ENCODE measurements at regions not wholly inside any gene's neighbourhood (a gene's known extent, or its start where the extent isn't known, plus 50 kb on each side); places are given as distances from the start of the nearest gene placed in this dataset.

DNA sequence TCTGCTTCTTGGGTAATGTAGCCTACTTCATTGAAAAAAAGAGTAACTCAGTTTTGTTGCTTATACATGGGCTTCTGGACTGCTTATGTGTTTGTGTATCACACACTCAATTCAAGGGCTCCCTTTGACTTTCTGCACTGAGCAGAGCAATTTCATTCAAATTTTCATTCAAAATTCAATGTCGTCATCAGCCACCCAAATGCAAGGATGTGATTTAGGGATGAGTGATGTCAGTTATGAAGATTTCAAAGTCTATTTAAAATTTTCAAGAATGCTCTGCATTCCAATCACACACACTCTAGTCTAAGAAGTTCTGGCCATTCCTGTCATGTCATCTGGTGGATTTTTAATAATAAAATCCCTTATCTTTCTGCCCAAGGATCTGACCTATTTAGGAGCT lies 344.5 kb upstream of the ZFP64 start:
- no peak for DNase-seq (ENCODE audit: low read depth, low spot score)
- Mint-ChIP-seq H3K27ac (ENCODE audit: unreplicated experiment) (no peak overlapping the region), H3K27me3 (ENCODE audit: low read depth) (no peaks in the 10 kb centered on the region), H3K9me3 (peaks cover 4% of the 10 kb centered on the region), H3K4me3 (no peak overlapping the region), H3K36me3 (ENCODE audit: low read depth) (peaks cover 2% of the 10 kb centered on the region), H3K4me1 (no peaks in the 10 kb centered on the region)
- TF ChIP-seq, protein P1, sequence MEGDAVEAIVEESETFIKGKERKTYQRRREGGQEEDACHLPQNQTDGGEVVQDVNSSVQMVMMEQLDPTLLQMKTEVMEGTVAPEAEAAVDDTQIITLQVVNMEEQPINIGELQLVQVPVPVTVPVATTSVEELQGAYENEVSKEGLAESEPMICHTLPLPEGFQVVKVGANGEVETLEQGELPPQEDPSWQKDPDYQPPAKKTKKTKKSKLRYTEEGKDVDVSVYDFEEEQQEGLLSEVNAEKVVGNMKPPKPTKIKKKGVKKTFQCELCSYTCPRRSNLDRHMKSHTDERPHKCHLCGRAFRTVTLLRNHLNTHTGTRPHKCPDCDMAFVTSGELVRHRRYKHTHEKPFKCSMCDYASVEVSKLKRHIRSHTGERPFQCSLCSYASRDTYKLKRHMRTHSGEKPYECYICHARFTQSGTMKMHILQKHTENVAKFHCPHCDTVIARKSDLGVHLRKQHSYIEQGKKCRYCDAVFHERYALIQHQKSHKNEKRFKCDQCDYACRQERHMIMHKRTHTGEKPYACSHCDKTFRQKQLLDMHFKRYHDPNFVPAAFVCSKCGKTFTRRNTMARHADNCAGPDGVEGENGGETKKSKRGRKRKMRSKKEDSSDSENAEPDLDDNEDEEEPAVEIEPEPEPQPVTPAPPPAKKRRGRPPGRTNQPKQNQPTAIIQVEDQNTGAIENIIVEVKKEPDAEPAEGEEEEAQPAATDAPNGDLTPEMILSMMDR (conservative IDR thresholded peaks at IDR 0.05): no peak

- H3K27me3 Mint-ChIP-seq (ENCODE audit: low read depth): no peaks in the 10 kb centered on the region
These were observed 343.0 kb upstream of the ZFP64 start for GRCh38 chr20:52534616-52535015.

GRCh38 chr20:52533401-52533800 lies 341.8 kb upstream of the ZFP64 start:
- peaks cover 2% of the 10 kb centered on the region for H3K36me3 Mint-ChIP-seq (ENCODE audit: low read depth)
- H3K9me3 Mint-ChIP-seq: peaks cover 4% of the 10 kb centered on the region
- H3K4me3 Mint-ChIP-seq: no peak overlapping the region
- H3K27me3 Mint-ChIP-seq (ENCODE audit: low read depth): no peaks in the 10 kb centered on the region
- no peaks in the 10 kb centered on the region for H3K4me1 Mint-ChIP-seq
- H3K27ac Mint-ChIP-seq (ENCODE audit: unreplicated experiment): no peak overlapping the region
- TF ChIP-seq, protein P1 (conservative IDR thresholded peaks at IDR 0.05): no peak
- DNase-seq (ENCODE audit: low read depth, low spot score): no peak

More at GRCh38 chr20:52534616-52535015, 343.0 kb upstream of the ZFP64 start:
- Mint-ChIP-seq H3K36me3 (ENCODE audit: low read depth) (peaks cover 2% of the 10 kb centered on the region), H3K27ac (ENCODE audit: unreplicated experiment) (no peak overlapping the region), H3K4me1 (no peaks in the 10 kb centered on the region), H3K4me3 (no peak overlapping the region), H3K9me3 (peaks cover 4% of the 10 kb centered on the region)
- no peak for DNase-seq (ENCODE audit: low read depth, low spot score)
- TF ChIP-seq, protein P1 (conservative IDR thresholded peaks at IDR 0.05): no peak

- Mint-ChIP-seq H3K36me3 (ENCODE audit: low read depth) (peaks cover 2% of the 10 kb centered on the region), H3K4me3 (no peak overlapping the region), H3K27ac (ENCODE audit: unreplicated experiment) (no peak overlapping the region), H3K27me3 (ENCODE audit: low read depth) (no peaks in the 10 kb centered on the region), H3K9me3 (peaks cover 4% of the 10 kb centered on the region), H3K4me1 (no peaks in the 10 kb centered on the region)
- DNase-seq (ENCODE audit: low read depth, low spot score): no peak
- TF ChIP-seq, protein P1 (conservative IDR thresholded peaks at IDR 0.05): no peak
These were observed 341.1 kb upstream of the ZFP64 start for GRCh38 chr20:52532674-52533073.

DNA sequence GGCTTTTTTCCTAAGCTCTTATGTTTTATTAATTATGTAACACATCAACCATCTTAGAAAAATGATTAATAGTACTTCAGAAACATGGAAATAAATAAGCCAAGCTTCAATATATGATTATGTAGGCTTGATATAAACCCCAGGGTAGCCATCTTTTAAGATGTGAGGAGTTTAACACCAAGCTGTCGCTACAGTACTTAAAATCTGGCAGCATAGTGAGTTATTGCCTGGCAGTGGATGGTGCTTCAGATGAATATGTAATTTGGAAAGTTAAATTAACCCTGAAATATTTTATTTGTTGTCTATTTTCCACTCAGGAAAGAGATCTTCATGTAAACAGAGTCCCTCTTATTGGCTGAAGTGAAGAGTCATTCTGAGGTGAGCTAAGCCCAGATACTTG lies 339.0 kb upstream of the ZFP64 start:
- no peaks in the 10 kb centered on the region for H3K4me1 Mint-ChIP-seq
- H3K36me3 Mint-ChIP-seq (ENCODE audit: low read depth): peaks cover 2% of the 10 kb centered on the region
- no peak for DNase-seq (ENCODE audit: low read depth, low spot score)
- no peak overlapping the region for H3K27ac Mint-ChIP-seq (ENCODE audit: unreplicated experiment)
- no peaks in the 10 kb centered on the region for H3K27me3 Mint-ChIP-seq (ENCODE audit: low read depth)
- TF ChIP-seq, protein P1 (conservative IDR thresholded peaks at IDR 0.05): no peak
- no peak overlapping the region for H3K4me3 Mint-ChIP-seq
- H3K9me3 Mint-ChIP-seq: peaks cover 4% of the 10 kb centered on the region

DNA sequence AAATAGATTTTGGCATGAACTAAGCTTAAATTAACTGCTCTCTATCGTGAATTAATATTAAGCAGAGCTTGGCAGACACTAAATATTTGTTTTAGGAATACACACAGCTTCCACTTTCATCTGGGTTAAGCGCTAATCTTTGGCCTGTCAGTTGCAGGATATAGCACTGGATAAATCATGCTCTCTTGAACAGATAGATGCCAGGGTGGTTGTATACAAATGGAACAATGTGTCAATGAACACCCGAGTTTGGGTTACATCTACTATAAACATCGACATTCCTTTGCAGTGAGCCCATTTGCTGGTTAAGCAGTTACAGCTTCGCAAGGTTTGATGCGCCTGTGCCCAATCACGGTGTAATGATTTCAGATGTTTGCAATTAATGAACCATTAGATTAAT lies 338.2 kb upstream of the ZFP64 start:
- Mint-ChIP-seq H3K4me3 (no peak overlapping the region), H3K4me1 (no peaks in the 10 kb centered on the region), H3K27me3 (ENCODE audit: low read depth) (no peaks in the 10 kb centered on the region), H3K27ac (ENCODE audit: unreplicated experiment) (no peak overlapping the region), H3K36me3 (ENCODE audit: low read depth) (peaks cover 2% of the 10 kb centered on the region), H3K9me3 (peaks cover 4% of the 10 kb centered on the region)
- no peak for DNase-seq (ENCODE audit: low read depth, low spot score)
- TF ChIP-seq, protein P1 (conservative IDR thresholded peaks at IDR 0.05): no peak

All from neural crest cell (in vitro differentiated cells).